SH-SY5Y (cell line): ENCODE measurements at regions not wholly inside any gene's neighbourhood (a gene's known extent, or its start where the extent isn't known, plus 50 kb on each side); places are given as distances from the start of the nearest gene placed in this dataset.

Source experiments
- GATA2 ChIP-seq: IDR thresholded peaks from 2 replicates; pipeline ENCODE4 v1.6.1; 2011; ENCODE audit warnings: mild to moderate bottlenecking, low read depth, low read length
- GATA3 ChIP-seq: IDR thresholded peaks from 2 replicates; pipeline ENCODE4 v1.6.1; 2011; ENCODE audit warnings: low read depth, mild to moderate bottlenecking, low read length, moderate library complexity

- TF ChIP-seq GATA2 (no peak), GATA3 (no peak)
These were observed 189.4 kb upstream of the ARL4C start for GRCh38 chr2:234686088-234686890.
